ENCODE measurements at regions not wholly inside any gene's neighbourhood (a gene's known extent, or its start where the extent isn't known, plus 50 kb on each side); places are given as distances from the start of the nearest gene placed in this dataset.

DNA sequence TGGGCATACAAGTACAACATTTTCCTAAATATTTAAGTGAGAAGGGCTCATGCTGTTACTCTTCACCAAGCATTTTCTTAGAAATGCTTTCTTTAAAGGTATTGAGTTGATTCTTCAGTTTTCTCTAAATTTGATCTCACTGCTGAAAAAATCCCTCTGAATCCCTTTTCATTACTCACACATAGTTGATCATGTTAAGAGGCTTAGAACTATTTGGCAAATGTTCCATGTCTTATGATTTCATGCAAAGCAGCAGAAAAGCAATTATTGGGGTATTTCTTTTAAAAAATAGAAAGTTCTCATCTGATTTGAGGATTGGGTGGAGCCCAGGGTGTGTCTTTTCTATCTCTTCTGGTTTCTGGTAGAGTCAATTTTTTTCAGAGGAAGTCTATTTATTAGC is 1079.8 kb upstream of the ZEB2 start:
- no peak for ATAC-seq (ENCODE audit: low read depth)
- H3K27me3 Mint-ChIP-seq: no peaks in the 10 kb centered on the region

GRCh38 chr2:145598434-145598833 is 1078.5 kb upstream of the ZEB2 start:
- Mint-ChIP-seq H3K27me3 (no peaks in the 10 kb centered on the region), H3K27ac (no peak overlapping the region), H3K4me3 (no peak overlapping the region), H3K9me3 (ENCODE audit: insufficient read depth) (peaks cover 1% of the 10 kb centered on the region), H3K4me1 (peaks cover 42% of the 10 kb centered on the region)
- DNase-seq (no peak), ATAC-seq (ENCODE audit: low read depth) (no peak)
- H3K27me3 ChIP-seq (replicated peaks in 1 of 4; ENCODE audit: control extremely low read depth in 1 of 4, control insufficient read depth in 3 of 4, insufficient read depth in 4 of 4, low read length in 3 of 4): no peaks in the 10 kb centered on the region
- ChIA-PET CTCF (no interaction called here), POLR2A (no interaction called here)
- H3K4me3 ChIP-seq (ENCODE audit: control extremely low read depth in 1 of 5, extremely low read depth in 1 of 5, insufficient read depth in 1 of 5, low read depth in 2 of 5, low read length in 4 of 5): no peak overlapping the region
- no peaks in the 10 kb centered on the region for H3K36me3 ChIP-seq (replicated peaks in 1 of 2; ENCODE audit: control extremely low read depth in 1 of 2, control insufficient read depth in 1 of 2, extremely low read depth in 1 of 2, insufficient read depth in 2 of 2, low read length in 1 of 2)
- TF ChIP-seq CTCF (IDR thresholded peaks at IDR 0.05) (no peak), EZH2 (IDR thresholded peaks at IDR 0.05; ENCODE audit: borderline replicate concordance, insufficient read depth, low read depth, low read length, poor library complexity, severe bottlenecking) (no peak)
- WGBS (ENCODE audit: insufficient coverage): no CpG with 5 or more reads among the region's 4 CpGs
- H3K9me3 ChIP-seq (ENCODE audit: control extremely low read depth in 1 of 3, control insufficient read depth in 2 of 3, insufficient read depth in 1 of 3, low read length in 2 of 3): no peaks in the 10 kb centered on the region
- H3K9ac ChIP-seq (ENCODE audit: low read length): no peak overlapping the region
- H3K27ac ChIP-seq (ENCODE audit: low read length in 2 of 2): no peak overlapping the region
- H2AFZ ChIP-seq (ENCODE audit: insufficient read depth, low read depth, low read length, poor library complexity, severe bottlenecking): no peak overlapping the region
- intact Hi-C loops (cut with micrococcal nuclease): no loop called here
- H3K4me2 ChIP-seq (replicated peaks; ENCODE audit: low read depth, low read length, poor library complexity, severe bottlenecking): no peak overlapping the region
- no peaks in the 10 kb centered on the region for H3K79me2 ChIP-seq (ENCODE audit: control insufficient read depth, insufficient read depth, low read length)
- peaks cover 6 to 11% of the 10 kb centered on the region in 2 donors for H3K4me1 ChIP-seq (ENCODE audit: control insufficient read depth in 2 of 2, insufficient read depth in 2 of 2, low read length in 2 of 2)
- H4K20me1 ChIP-seq (ENCODE audit: control insufficient read depth, insufficient read depth, low read length, poor library complexity, severe bottlenecking): no peaks in the 10 kb centered on the region

More for the DNA sequence above, 1079.8 kb upstream of the ZEB2 start:
- Histone ChIP-seq H3K4me1 (ENCODE audit: control insufficient read depth in 2 of 2, insufficient read depth in 2 of 2, low read length in 2 of 2) (no peaks in the 10 kb centered on the region), H3K4me3 (ENCODE audit: control extremely low read depth in 1 of 5, extremely low read depth in 1 of 5, insufficient read depth in 1 of 5, low read depth in 2 of 5, low read length in 4 of 5) (no peak overlapping the region), H3K27ac (ENCODE audit: low read length in 2 of 2) (no peak overlapping the region), H3K4me2 (replicated peaks; ENCODE audit: low read depth, low read length, poor library complexity, severe bottlenecking) (no peak overlapping the region), H3K27me3 (replicated peaks in 1 of 4; ENCODE audit: control extremely low read depth in 1 of 4, control insufficient read depth in 3 of 4, insufficient read depth in 4 of 4, low read length in 3 of 4) (no peaks in the 10 kb centered on the region), H3K79me2 (ENCODE audit: control insufficient read depth, insufficient read depth, low read length) (no peaks in the 10 kb centered on the region), H3K36me3 (replicated peaks in 1 of 2; ENCODE audit: control extremely low read depth in 1 of 2, control insufficient read depth in 1 of 2, extremely low read depth in 1 of 2, insufficient read depth in 2 of 2, low read length in 1 of 2) (no peaks in the 10 kb centered on the region), H3K9me3 (ENCODE audit: control extremely low read depth in 1 of 3, control insufficient read depth in 2 of 3, insufficient read depth in 1 of 3, low read length in 2 of 3) (no peaks in the 10 kb centered on the region), H4K20me1 (ENCODE audit: control insufficient read depth, insufficient read depth, low read length, poor library complexity, severe bottlenecking) (no peaks in the 10 kb centered on the region), H2AFZ (ENCODE audit: insufficient read depth, low read depth, low read length, poor library complexity, severe bottlenecking) (no peak overlapping the region), H3K9ac (ENCODE audit: low read length) (no peak overlapping the region)
- Mint-ChIP-seq H3K4me3 (no peak overlapping the region), H3K27ac (no peak overlapping the region), H3K4me1 (peaks cover 41% of the 10 kb centered on the region), H3K9me3 (ENCODE audit: insufficient read depth) (peaks cover 2% of the 10 kb centered on the region)
- TF ChIP-seq CTCF (IDR thresholded peaks at IDR 0.05) (no peak), EZH2 (IDR thresholded peaks at IDR 0.05; ENCODE audit: borderline replicate concordance, insufficient read depth, low read depth, low read length, poor library complexity, severe bottlenecking) (no peak)
- ChIA-PET POLR2A (no interaction called here), CTCF (no interaction called here)
- DNase-seq: no peak
- intact Hi-C loops (cut with micrococcal nuclease): loop anchor here (5.0 kb wide), 1 partner anchor 43 kb away; no protein-coding TSS in a partner anchor
